GM23338 (cell line): ENCODE measurements at regions not wholly inside any gene's neighbourhood (a gene's known extent, or its start where the extent isn't known, plus 50 kb on each side); places are given as distances from the start of the nearest gene placed in this dataset.

ENCODE experiments used
- ATAC-seq: fragments of 200-7000 bp; cut with Tn5 transposase; 3 replicates; pipeline ENCODE4 v1.9.1; 2020
- DNase-seq: peaks from one replicate; pipeline ENCODE4 v3.0.0-alpha.2; 2015; ENCODE audit warnings: low spot score
- H2AFZ ChIP-seq: fragments of 200-600 bp; sonication (generic); 2 replicates; pipeline ENCODE4 v1.8.0; 2016; ENCODE audit warnings: antibody characterized with exemption, mild to moderate bottlenecking, moderate library complexity
- H3F3A ChIP-seq: fragments of 200-600 bp; sonication (generic); replicated peaks from 2 replicates; pipeline ENCODE4 v1.8.0; 2017; ENCODE audit warnings: antibody characterized with exemption, mixed run types, low read depth
- H3K27ac ChIP-seq: fragments of 200-600 bp; sonication (generic); 2 replicates; pipeline ENCODE4 v1.6.1; 2016; ENCODE audit warnings: low read depth
- H3K27me3 ChIP-seq: fragments of 200-600 bp; sonication (generic); 2 replicates; pipeline ENCODE4 v1.8.0; 2016; ENCODE audit warnings: mild to moderate bottlenecking, mixed run types, moderate library complexity; ENCODE audit not compliant: insufficient read depth
- H3K36me3 ChIP-seq: fragments of 200-600 bp; sonication (generic); 2 replicates; pipeline ENCODE4 v1.8.0; 2016; ENCODE audit warnings: mild to moderate bottlenecking; ENCODE audit not compliant: insufficient read depth
- H3K4me1 ChIP-seq: fragments of 200-600 bp; sonication (generic); 2 replicates; pipeline ENCODE4 v1.8.0; 2016; ENCODE audit warnings: mild to moderate bottlenecking, moderate library complexity; ENCODE audit not compliant: insufficient read depth
- H3K4me2 ChIP-seq: fragments of 200-600 bp; sonication (generic); 2 replicates; pipeline ENCODE4 v1.7.1; 2017; ENCODE audit warnings: mixed run types
- H3K4me3 ChIP-seq: fragments of 200-600 bp; sonication (generic); 2 replicates; pipeline ENCODE4 v1.6.1; 2016; ENCODE audit warnings: mixed run types
- H3K79me2 ChIP-seq: fragments of 200-600 bp; sonication (generic); replicated peaks from 2 replicates; pipeline ENCODE4 v1.8.0; 2017; ENCODE audit warnings: mild to moderate bottlenecking; ENCODE audit not compliant: insufficient read depth
- H3K9me2 ChIP-seq: fragments of 200-600 bp; sonication (generic); 2 replicates; pipeline ENCODE4 v1.8.0; 2017; ENCODE audit not compliant: insufficient read depth
- H4K20me1 ChIP-seq: fragments of 200-600 bp; sonication (generic); replicated peaks from 2 replicates; pipeline ENCODE4 v1.8.0; 2017; ENCODE audit warnings: mild to moderate bottlenecking; ENCODE audit not compliant: insufficient read depth
- H3K27ac Mint-ChIP-seq: 2 replicates; pipeline ENCODE4 v1.8.0; 2020; ENCODE audit warnings: inconsistent platforms, mild to moderate bottlenecking, moderate library complexity, mixed read lengths
- H3K27me3 Mint-ChIP-seq: 3 replicates; pipeline ENCODE4 v1.8.0; 2022; ENCODE audit warnings: low read depth, mild to moderate bottlenecking, moderate library complexity, mixed read lengths, inconsistent platforms; ENCODE audit not compliant: insufficient read depth, poor library complexity
- H3K36me3 Mint-ChIP-seq: 3 replicates; pipeline ENCODE4 v1.8.0; 2021; ENCODE audit warnings: low read depth, mild to moderate bottlenecking, inconsistent platforms, moderate library complexity, mixed read lengths
- H3K4me1 Mint-ChIP-seq: 3 replicates; pipeline ENCODE4 v1.8.0; 2020; ENCODE audit warnings: mild to moderate bottlenecking, inconsistent platforms, mixed read lengths
- H3K4me3 Mint-ChIP-seq: 3 replicates; pipeline ENCODE4 v1.8.0; 2021; ENCODE audit warnings: moderate library complexity, mild to moderate bottlenecking, inconsistent platforms, mixed read lengths
- H3K9me3 Mint-ChIP-seq: 3 replicates; pipeline ENCODE4 v1.8.0; 2020; ENCODE audit warnings: moderate library complexity, mild to moderate bottlenecking, inconsistent platforms, mixed read lengths
- CREB1 ChIP-seq: fragments of 250-450 bp; sonication (Bioruptor Pico); IDR thresholded peaks from 2 replicates; pipeline ENCODE4 v1.5.0; 2020; ENCODE audit warnings: low read depth, mild to moderate bottlenecking, moderate library complexity
- CTCF ChIP-seq, 2 experiments: fragments of 200-600 bp in 1 of 2; sonication (generic) in 1 of 2; conservative IDR thresholded peaks; 2 replicates each; pipeline versions ENCODE4 v1.5.1 to v1.6.1; 2016 to 2017; ENCODE audit warnings: antibody characterized with exemption in 2 of 2, low read depth in 2 of 2, mild to moderate bottlenecking in 2 of 2, moderate library complexity in 1 of 2
- ETS1 ChIP-seq: IDR thresholded peaks from 2 replicates; pipeline ENCODE4 v1.6.1; 2016; ENCODE audit warnings: antibody characterized with exemption
- EZH2 ChIP-seq: fragments of 200-600 bp; sonication (generic); IDR thresholded peaks from one replicate; pipeline ENCODE4 v1.8.0; 2017; ENCODE audit warnings: antibody characterized with exemption, mild to moderate bottlenecking, low read depth; ENCODE audit not compliant: unreplicated experiment
- EZH2phosphoT487 ChIP-seq: fragments of 200-600 bp; sonication (generic); IDR thresholded peaks from one replicate; pipeline ENCODE4 v1.8.1; 2018; ENCODE audit warnings: antibody characterized with exemption; ENCODE audit not compliant: unreplicated experiment
- JUNB ChIP-seq: IDR thresholded peaks from one replicate; pipeline ENCODE4 v1.6.1; 2016; ENCODE audit warnings: antibody characterized with exemption; ENCODE audit not compliant: unreplicated experiment
- NANOG ChIP-seq: IDR thresholded peaks from 2 replicates; pipeline ENCODE4 v1.6.1; 2016; ENCODE audit warnings: antibody characterized with exemption, borderline replicate concordance
- POLR2AphosphoS5 ChIP-seq: IDR thresholded peaks from 2 replicates; pipeline ENCODE4 v1.6.1; 2016; ENCODE audit warnings: antibody characterized with exemption, low read depth
- STAT1 ChIP-seq: IDR thresholded peaks from one replicate; pipeline ENCODE4 v1.6.1; 2016; ENCODE audit warnings: antibody characterized with exemption; ENCODE audit not compliant: unreplicated experiment
- ZNF114 ChIP-seq: fragments of 250-450 bp; sonication (Bioruptor Pico); IDR thresholded peaks from 2 replicates; pipeline ENCODE4 v1.5.0; 2020; ENCODE audit warnings: mild to moderate bottlenecking, moderate library complexity
- ZNF462 ChIP-seq: fragments of 250-450 bp; sonication (Bioruptor Pico); IDR thresholded peaks from 2 replicates; pipeline ENCODE4 v1.5.0; 2020; ENCODE audit warnings: mild to moderate bottlenecking, moderate library complexity
- TF ChIP-seq, protein P1 (sequence below): IDR thresholded peaks from one replicate; pipeline ENCODE4 v1.6.1; 2018; ENCODE audit warnings: antibody characterized with exemption; ENCODE audit not compliant: unreplicated experiment

DNA sequence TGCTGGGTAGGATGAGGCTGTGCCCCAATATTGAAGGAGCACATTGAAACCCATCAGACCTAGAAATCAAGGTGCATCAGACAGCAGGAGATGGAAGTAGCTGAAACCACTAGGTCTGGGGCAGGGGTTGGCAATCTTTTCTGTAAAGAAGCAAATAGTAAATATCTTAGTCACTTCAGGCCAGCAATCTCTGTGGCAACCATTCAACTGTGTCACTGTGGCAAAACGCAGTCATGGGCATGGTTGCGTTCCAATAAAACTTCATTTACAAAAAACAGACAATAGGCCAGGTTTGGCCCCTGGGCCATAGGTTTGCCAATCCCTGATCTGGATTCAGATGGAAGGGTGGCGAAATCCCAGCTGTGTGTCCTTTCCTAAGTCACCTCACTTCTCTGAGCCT, 397.3 kb downstream of the MED13L start:
- peaks cover 4% of the 10 kb centered on the region; the same call in 1 of the 3 replicates for H3K9me3 Mint-ChIP-seq
- no peak for DNase-seq
- no peak overlapping the region for H3K4me3 ChIP-seq
- no peaks in the 10 kb centered on the region for H3K4me1 ChIP-seq
- no peaks in the 10 kb centered on the region for H3K36me3 Mint-ChIP-seq
- no peaks in the 10 kb centered on the region for H3K27me3 Mint-ChIP-seq
- H3K4me1 Mint-ChIP-seq: peaks cover 10% of the 10 kb centered on the region; the same call in 1 of the 3 replicates
- H3K9me2 ChIP-seq: 0 out of 2 replicates have a peak, but pooled peaks cover 3% of the 10 kb centered on the region
- no peaks in the 10 kb centered on the region for H3K36me3 ChIP-seq
- H3K79me2 ChIP-seq: no peaks in the 10 kb centered on the region
- no peak overlapping the region for H3K27ac ChIP-seq
- no peaks in the 10 kb centered on the region for H3F3A ChIP-seq
- H4K20me1 ChIP-seq: no peaks in the 10 kb centered on the region
- no peak overlapping the region for H3K4me2 ChIP-seq
- no peak overlapping the region for H2AFZ ChIP-seq
- no peak overlapping the region for H3K4me3 Mint-ChIP-seq
- no peak for ATAC-seq
- no peaks in the 10 kb centered on the region for H3K27me3 ChIP-seq
- no peak overlapping the region for H3K27ac Mint-ChIP-seq
- TF ChIP-seq ZNF462 (CRISPR knock-in tag): no peak
- TF ChIP-seq, protein P1, sequence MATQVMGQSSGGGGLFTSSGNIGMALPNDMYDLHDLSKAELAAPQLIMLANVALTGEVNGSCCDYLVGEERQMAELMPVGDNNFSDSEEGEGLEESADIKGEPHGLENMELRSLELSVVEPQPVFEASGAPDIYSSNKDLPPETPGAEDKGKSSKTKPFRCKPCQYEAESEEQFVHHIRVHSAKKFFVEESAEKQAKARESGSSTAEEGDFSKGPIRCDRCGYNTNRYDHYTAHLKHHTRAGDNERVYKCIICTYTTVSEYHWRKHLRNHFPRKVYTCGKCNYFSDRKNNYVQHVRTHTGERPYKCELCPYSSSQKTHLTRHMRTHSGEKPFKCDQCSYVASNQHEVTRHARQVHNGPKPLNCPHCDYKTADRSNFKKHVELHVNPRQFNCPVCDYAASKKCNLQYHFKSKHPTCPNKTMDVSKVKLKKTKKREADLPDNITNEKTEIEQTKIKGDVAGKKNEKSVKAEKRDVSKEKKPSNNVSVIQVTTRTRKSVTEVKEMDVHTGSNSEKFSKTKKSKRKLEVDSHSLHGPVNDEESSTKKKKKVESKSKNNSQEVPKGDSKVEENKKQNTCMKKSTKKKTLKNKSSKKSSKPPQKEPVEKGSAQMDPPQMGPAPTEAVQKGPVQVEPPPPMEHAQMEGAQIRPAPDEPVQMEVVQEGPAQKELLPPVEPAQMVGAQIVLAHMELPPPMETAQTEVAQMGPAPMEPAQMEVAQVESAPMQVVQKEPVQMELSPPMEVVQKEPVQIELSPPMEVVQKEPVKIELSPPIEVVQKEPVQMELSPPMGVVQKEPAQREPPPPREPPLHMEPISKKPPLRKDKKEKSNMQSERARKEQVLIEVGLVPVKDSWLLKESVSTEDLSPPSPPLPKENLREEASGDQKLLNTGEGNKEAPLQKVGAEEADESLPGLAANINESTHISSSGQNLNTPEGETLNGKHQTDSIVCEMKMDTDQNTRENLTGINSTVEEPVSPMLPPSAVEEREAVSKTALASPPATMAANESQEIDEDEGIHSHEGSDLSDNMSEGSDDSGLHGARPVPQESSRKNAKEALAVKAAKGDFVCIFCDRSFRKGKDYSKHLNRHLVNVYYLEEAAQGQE: no peak
- TF ChIP-seq EZH2phosphoT487: no peak
- TF ChIP-seq CREB1 (CRISPR knock-in tag): no peak
- no peak for TF ChIP-seq STAT1
- TF ChIP-seq NANOG: no peak
- TF ChIP-seq JUNB: no peak
- no peak for TF ChIP-seq ZNF114
- no peak for TF ChIP-seq EZH2
- TF ChIP-seq POLR2AphosphoS5: no peak
- TF ChIP-seq CTCF (conservative IDR thresholded peaks at IDR 0.05; ENCODE audit: low read depth in 2 of 2): no peak
- TF ChIP-seq ETS1: no peak
